ENCODE measurements at regions not wholly inside any gene's neighbourhood (a gene's known extent, or its start where the extent isn't known, plus 50 kb on each side); places are given as distances from the start of the nearest gene placed in this dataset.

DNA sequence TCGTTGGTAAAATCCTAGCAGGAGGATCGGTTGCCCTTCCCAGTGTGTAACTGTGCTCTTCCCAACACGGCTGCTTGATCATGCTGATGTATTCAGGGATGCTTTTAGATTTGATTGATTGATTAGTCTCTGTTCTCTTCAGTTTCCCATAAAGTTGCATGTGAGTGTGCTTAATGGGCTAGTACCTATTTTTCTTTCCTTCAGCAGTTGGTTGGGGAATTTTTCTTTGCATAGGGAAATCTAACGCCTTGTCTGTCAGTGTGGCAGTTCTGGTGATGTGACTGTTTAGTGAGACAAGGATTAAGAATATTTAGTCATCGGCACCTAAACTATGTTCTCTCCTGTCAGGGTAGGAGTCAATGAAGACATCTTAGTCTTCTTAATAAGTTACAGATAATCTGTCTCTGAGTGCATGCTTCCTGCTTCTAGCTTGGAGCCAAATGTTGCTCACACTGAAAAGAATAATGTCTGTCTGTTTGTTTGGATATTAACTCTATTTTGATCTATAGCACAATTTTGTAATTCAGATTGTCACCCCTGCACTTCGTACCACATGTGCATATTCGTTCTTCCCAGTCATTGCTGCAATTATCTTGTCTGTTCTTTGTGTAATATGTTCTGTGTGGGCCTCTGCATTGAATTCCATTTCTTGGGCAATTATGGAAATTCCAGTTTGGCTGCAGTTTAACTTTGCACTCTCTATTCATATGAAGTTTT lies 169.9 kb downstream of the EDN1 start:
- Mint-ChIP-seq H3K9me3 (no peaks in the 10 kb centered on the region; a peak in 2 of 5 replicates), H3K4me1 (peaks cover 22 to 25% of the 10 kb centered on the region in 2 experiments), H3K27ac (no peak overlapping the region), H3K36me3 (ENCODE audit: insufficient read depth in 1 of 3, low read depth in 3 of 3) (no peaks in the 10 kb centered on the region), H3K4me3 (no peak overlapping the region; a peak in 1 of 5 replicates), H3K27me3 (ENCODE audit: low read depth) (peaks cover 28% of the 10 kb centered on the region)
- no peak overlapping the region for H2AFZ ChIP-seq (ENCODE audit: low read length)
- no peak overlapping the region for H2BK12ac ChIP-seq (ENCODE audit: insufficient read length, low read depth, low read length)
- no peaks in the 10 kb centered on the region for H3K23me2 ChIP-seq (ENCODE audit: insufficient read length, low read depth, low read length, poor library complexity, severe bottlenecking)
- H3K9me3 ChIP-seq (ENCODE audit: control insufficient read depth, low read depth, low read length), result no peaks in the 10 kb centered on the region
- TF ChIP-seq, protein P1, sequence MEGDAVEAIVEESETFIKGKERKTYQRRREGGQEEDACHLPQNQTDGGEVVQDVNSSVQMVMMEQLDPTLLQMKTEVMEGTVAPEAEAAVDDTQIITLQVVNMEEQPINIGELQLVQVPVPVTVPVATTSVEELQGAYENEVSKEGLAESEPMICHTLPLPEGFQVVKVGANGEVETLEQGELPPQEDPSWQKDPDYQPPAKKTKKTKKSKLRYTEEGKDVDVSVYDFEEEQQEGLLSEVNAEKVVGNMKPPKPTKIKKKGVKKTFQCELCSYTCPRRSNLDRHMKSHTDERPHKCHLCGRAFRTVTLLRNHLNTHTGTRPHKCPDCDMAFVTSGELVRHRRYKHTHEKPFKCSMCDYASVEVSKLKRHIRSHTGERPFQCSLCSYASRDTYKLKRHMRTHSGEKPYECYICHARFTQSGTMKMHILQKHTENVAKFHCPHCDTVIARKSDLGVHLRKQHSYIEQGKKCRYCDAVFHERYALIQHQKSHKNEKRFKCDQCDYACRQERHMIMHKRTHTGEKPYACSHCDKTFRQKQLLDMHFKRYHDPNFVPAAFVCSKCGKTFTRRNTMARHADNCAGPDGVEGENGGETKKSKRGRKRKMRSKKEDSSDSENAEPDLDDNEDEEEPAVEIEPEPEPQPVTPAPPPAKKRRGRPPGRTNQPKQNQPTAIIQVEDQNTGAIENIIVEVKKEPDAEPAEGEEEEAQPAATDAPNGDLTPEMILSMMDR (conservative IDR thresholded peaks at IDR 0.05), result no peak
- no peak overlapping the region for H3K14ac ChIP-seq (ENCODE audit: insufficient read depth, low read length)
- H3K56ac ChIP-seq (ENCODE audit: insufficient read length, low read depth, low read length), result no peak overlapping the region
- H4K8ac ChIP-seq (replicated peaks; ENCODE audit: insufficient read length, low read depth, low read length), result no peak overlapping the region
- no peak overlapping the region for H2BK5ac ChIP-seq (ENCODE audit: insufficient read length, low read length)
- no peak for DNase-seq
- no CpG with 5 or more reads among the region's 7 CpGs for WGBS (ENCODE audit: extremely low coverage, insufficient read length, low lambda C conversion rate)
- peaks cover 4% of the 10 kb centered on the region; the same call in 1 of the 2 replicates for H3K27me3 ChIP-seq (ENCODE audit: insufficient read depth, low read length)
- no peaks in the 10 kb centered on the region; the same call in 1 of the 2 replicates for H3K4me1 ChIP-seq (ENCODE audit: insufficient read depth, low read length)
- H4K91ac ChIP-seq (ENCODE audit: insufficient read length, low read depth, low read length), result no peak overlapping the region
- H3K4ac ChIP-seq (ENCODE audit: low read depth, low read length), result no peak overlapping the region
- no peaks in the 10 kb centered on the region for H3K79me1 ChIP-seq (ENCODE audit: insufficient read depth, low read depth, low read length, poor library complexity, severe bottlenecking)
- no peak overlapping the region for H3K27ac ChIP-seq (ENCODE audit: insufficient read length, low read depth, low read length)
- no peak overlapping the region for H2AK5ac ChIP-seq (ENCODE audit: insufficient read length, low read length)
- no peak overlapping the region for H3K4me2 ChIP-seq (ENCODE audit: insufficient read depth, insufficient read length, low read length)
- H3K79me2 ChIP-seq (ENCODE audit: insufficient read depth, low read length), result no peaks in the 10 kb centered on the region
- no peak overlapping the region for H3K18ac ChIP-seq (ENCODE audit: insufficient read length, low read depth, low read length)
- no peak overlapping the region for H2BK15ac ChIP-seq (ENCODE audit: low read depth, low read length)
- no peak overlapping the region for H4K5ac ChIP-seq (ENCODE audit: insufficient read length, low read depth, low read length)
- no peak overlapping the region for H3T11ph ChIP-seq (ENCODE audit: low read length)
- H2BK120ac ChIP-seq (ENCODE audit: low read depth, low read length, poor library complexity, severe bottlenecking), result no peak overlapping the region
- no peak overlapping the region for H3K23ac ChIP-seq (ENCODE audit: insufficient read length, low read depth, low read length)
- no peak overlapping the region for H3K9ac ChIP-seq (ENCODE audit: extremely low read depth, insufficient read length, low read length)
- H4K20me1 ChIP-seq (ENCODE audit: control insufficient read depth, insufficient read depth, insufficient read length), result no peaks in the 10 kb centered on the region
- no peak overlapping the region for H2BK20ac ChIP-seq (ENCODE audit: low read depth, low read length, poor library complexity, severe bottlenecking)

Data from H9 (cell line).